T-helper 9 cell (primary cell): ENCODE measurements at regions not wholly inside any gene's neighbourhood (a gene's known extent, or its start where the extent isn't known, plus 50 kb on each side); places are given as distances from the start of the nearest gene placed in this dataset.

Experiments used
- DNase-seq: peaks from one replicate; pipeline ENCODE4 v3.0.0-alpha.2; 2020

DNA sequence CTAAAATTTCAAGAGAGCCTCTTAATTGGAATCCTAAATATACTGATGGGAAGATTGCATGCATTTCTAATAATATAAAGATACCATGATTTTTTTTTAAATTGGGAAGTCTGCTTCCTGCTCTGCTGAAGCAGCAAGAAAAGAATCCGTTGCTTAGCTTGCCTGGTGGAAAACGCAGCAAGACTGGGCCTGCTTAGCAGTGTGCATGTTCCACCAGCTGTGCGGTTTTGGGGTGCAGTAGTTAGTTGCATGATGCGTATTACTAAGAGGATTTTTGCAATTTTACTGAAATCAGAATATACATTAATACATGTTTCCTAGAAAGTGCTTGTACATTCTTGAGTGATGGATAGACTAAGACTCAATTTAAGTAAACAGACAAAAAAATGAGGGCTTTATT lies 319.9 kb downstream of the CMPK2 start:
- no peak for DNase-seq

DNA sequence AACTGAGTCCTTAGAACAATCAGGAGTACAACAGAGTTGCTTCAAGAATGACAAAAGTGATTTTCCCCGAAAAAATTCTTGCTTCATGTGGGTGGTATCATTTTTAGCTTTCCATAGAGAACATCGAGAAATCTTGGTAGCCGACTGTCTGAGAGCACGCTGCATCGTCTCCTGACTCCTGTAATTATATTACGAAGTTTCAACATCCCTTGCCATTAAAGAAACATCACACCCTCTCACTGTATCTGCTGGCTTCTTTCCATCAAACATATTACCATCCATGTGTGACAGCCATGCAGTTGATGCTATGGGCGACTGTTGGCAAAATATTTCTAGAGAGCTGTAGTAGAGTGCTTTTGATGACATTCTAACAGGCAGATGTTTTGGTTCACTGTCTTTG lies 311.2 kb downstream of the CMPK2 start:
- DNase-seq, result no peak

DNA sequence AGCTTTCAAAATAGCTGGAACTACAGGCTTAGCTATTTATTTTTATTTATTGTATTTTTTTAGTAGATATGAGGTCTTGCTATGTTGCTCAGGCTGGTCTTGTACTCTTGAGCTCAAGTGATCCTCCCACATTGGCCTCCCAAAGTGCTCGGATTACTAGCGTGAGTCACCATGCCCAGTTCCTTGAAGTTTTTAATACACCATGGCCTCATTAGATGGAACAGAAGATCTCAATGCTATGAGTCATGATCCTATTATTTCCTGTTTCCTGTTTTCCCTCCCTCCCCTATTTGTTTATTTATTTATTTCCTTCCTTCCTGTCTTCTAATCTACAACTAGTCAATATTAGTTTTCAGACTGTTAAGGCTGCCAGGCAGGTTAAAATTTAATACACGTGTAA lies 309.0 kb downstream of the CMPK2 start:
- no peak for DNase-seq

DNA sequence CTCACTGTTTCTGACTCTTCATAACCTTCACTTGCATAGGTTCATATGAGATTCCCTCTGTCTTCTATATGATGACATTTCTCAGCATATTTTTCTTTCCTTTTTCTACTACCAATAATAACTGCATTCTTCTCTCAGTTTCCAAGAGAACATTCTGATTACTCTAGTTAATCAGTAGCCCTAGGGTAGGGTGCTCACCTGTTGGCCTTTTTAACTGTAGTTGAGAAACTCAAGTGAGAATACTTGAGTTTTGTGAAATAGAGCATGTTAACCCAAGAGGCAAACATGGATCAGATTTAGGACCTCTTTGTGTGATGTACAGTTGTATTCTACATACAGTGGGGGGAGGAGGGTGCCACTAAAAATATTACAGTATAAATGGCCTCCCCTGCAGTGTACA lies 308.0 kb downstream of the CMPK2 start:
- DNase-seq, result no peak

DNA sequence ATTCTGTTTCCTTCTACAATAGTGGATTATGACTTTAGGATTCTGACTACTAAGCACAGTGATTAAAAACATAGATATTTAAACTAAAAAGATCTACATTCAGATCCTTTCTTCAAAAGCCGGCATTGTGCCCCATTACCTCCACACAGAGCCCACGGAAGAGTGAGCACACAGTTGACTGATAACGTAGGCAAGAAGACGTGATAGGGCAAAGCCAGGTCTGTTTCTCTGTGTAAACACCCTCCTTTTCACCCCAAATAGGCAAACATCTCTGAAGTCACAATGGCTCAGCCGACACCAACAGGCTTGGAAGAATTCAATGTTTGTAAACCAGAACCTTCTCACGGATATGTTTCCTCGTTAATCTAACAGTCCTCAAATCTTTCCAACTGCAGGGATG lies 302.9 kb downstream of the CMPK2 start:
- DNase-seq, result no peak

DNA sequence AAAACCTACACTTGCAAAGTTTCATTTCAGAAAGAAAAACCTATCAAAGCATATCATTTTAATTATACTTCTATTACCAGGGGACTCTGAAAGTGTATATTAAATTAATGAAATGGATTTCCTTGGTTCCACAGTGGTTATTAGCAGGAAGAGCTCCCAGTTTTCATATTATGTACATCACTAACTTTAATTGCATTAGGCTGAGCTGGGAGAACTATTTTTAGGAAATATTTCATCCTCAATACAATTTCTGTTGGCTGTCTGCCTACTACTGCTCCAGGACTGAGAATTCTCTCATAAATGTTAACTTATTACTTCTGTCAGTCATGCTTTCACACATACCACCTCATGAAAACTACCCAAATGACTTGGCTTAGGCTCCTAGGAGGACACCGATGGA lies 301.4 kb downstream of the CMPK2 start:
- DNase-seq, result no peak

DNA sequence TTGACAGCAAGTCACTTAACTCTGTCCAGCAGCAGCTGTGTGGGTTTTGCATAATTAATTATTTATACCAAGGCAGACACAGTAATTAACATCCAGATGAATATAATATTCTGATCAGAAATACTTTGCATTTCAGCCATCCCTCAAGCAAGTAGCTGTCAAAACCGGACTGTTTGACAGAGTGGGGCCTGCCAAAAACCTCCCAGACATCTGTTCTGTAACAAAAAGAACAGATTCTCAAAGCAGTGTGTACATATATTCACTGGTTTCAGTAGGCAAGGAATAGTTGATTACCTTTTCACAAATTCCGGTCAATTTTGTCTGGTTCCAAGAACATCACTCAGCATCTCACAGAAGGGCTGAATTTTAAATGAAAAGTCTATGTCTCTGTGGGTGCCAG lies 291.6 kb downstream of the CMPK2 start:
- no peak for DNase-seq

DNA sequence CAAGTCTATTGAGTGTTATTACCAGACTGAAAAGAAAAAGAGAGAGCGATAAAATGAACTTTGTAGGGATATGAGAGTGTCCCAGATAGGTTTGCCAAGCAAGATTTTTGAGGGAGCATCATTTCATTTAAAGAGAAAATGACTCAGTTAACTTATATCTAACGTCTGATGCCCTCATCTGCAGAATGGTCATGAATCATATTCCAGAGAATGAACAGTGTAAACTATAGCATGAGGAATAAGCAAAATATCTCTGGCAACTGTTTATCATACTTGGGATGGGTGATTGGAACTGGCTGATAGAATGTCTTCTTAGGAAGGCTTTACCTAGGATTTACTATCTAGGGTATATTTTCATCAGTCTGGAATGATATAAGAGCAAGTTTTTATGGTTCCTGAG lies 289.4 kb downstream of the CMPK2 start:
- no peak for DNase-seq

DNA sequence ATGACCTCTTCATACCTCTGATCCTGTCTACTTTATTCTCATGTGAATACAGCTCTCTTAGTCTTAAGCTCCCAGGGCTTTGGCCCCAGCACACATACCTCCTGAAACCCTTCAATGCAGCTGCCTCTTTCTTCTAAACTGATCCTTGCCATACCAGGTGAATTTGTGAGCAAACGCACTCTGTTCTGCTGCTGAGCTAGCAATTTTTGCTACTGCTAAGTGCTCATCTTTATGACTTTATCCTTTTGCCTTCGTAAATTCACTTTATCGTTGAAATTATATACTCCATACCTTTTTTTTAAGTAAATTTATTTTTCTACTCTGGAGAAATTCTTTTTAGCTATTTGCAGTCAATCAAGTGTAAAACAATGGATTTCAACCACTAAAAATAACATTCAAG lies 287.7 kb downstream of the CMPK2 start:
- DNase-seq, result no peak

DNA sequence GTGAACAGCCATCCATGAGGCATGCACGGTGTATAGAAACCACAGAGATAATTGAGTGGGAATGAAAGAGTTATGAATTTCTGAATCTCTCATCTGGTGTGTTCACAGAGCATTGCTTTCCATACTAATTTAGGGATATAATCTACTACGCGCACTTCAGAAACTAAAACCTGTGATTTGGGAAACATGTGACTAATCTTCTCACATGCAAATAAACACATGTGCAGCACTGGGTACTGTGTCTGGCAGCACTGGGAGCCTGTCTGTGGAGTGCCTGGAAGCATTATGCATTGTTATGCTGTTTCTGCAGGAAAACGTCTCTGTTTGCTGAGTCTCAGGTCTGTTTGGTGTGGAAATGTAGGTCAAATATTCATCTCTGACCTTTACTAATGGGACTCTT lies 287.3 kb downstream of the CMPK2 start:
- DNase-seq, result no peak

DNA sequence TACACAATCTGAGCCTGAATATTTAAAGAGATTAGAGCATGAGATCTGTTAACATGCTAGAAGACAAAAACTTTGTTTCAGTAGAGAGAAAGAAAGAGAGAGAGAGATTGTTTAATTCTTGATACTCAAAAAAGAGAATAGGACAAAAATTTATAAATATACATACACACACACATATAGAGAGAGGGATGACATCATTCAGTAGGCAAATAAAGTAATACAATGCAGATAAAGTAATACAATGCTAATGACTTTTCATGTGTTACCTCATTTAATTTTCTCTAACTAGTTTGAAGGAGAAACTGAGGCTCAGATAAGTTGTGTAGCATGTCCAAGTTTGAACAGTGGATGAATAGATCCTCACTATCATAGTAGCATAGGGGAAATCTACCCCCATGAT lies 286.4 kb downstream of the CMPK2 start:
- DNase-seq, result no peak

DNA sequence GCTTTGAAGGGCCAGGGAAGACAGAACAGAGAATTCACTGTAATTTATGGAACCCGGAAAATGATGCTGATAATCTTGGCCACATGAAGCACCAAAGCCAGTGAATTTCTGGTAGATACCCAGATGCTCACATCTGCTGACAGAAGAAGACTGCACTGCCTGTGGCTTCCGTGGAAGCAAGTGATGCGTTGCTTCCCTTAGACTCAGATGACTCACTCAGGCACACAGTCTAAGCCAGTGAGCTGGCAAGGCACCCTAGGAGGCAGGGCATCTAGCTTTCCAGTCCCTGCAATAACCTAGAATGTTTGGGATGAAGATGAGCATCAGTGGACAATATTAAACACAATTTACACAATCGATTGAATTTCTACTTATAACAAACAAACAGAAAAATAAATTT lies 284.7 kb downstream of the CMPK2 start:
- DNase-seq, result no peak

DNA sequence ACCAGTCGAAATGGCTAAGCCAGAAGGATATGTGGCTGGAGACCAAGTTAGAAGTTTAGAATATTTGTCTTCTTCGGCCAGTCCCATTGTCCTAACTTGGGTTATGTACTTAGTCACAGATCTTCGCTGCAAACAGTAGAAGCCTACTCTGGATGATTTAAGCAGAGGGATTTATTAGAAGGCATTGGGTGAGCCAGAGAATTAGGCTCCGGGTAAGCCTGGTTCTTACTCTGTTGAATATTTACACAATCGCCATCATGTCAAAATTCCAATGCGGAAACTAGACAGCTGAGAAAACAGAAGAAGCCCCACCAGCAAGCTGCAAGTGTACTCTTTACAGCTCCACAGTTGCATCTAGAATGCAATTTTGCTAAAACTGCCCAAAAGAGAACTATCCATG lies 276.6 kb downstream of the CMPK2 start:
- no peak for DNase-seq

DNA sequence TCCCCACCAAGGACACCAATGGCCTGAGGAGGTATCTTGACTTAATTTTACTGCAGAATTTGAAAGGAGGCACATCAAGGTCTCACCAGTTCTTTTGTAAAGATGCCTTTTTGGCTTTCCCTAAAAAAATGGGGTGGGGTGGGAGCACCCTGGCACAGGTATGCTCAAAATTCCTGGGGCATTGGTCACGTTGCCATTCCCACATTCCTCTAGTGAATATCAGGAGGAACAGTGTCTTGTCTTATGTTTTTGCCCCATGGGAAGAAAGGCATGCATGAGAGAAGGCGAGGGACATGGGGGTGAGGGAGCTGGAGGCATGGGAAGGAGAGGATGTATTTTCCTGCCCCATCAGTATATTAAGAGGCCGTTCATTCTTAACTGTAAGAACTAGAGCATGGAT lies 275.3 kb downstream of the CMPK2 start:
- no peak for DNase-seq

DNA sequence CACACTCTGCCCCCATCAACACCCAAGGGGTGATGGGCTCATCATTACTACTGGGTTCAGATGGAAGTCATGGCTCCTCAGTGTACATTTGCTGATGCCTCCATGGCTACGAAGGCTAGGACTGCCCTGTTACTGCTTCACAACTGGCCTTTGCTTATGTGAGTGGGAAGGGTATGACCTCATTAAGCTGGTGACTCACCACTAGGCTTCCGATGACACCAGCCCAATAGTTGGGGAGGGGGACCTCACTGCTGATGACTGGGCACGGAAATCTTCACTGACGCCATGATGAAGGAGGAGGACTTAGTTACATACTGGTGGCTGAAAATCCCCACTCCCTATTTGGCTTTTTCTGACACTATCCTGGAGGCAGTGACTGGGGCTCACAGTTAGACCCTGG lies 263.2 kb downstream of the CMPK2 start:
- no peak for DNase-seq

DNA sequence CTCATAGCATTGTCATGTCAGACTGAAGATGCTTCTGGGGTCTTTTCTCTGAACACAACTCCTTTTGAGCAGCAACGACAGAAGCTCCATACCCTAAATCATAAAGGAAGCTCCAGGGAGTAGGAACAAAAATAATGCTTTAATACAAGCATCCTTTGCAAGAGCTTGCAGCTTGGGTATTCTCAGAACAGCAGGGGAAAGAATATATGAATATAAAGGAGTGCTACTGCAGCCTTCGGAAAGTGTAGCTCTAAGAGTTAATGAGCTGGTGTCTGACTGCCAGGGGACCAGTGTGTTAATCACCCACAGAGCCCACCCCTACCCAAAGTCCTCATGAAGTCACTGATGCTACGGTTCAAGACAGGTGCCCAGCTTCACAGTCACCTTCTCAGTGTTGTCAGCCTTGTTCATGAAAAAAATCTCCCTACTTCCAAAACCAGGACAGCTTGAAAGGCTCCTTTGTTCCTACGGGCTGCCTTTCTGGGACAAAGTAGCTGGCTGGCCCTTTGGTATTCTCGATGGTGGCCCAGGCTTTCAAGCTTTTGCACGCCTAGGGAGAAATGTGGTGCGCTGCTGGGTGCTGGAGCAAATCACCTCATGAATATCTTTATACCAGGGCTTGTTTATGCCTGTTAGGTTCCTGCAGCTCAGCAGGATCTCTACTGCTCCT lies 259.7 kb downstream of the CMPK2 start:
- no peak for DNase-seq

DNA sequence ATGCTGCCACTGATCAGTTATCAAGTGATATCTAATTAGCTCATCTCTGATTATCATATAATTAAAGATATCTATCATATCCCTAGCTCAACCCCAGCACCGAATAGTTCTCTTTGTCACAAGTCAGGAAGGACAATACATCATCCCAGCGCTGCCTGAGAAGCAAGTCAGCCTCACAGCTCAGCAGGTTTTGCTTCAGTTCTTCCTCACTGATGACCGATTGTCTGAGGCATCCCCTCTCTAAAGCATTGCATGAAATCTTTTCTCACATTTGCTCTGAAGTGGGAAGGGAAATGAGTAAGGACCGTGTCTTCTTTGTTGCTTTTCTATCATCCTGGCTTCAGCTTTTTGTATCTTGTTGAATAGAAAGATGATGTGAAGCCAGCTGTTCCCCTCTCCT lies 247.9 kb downstream of the CMPK2 start:
- no peak for DNase-seq

DNA sequence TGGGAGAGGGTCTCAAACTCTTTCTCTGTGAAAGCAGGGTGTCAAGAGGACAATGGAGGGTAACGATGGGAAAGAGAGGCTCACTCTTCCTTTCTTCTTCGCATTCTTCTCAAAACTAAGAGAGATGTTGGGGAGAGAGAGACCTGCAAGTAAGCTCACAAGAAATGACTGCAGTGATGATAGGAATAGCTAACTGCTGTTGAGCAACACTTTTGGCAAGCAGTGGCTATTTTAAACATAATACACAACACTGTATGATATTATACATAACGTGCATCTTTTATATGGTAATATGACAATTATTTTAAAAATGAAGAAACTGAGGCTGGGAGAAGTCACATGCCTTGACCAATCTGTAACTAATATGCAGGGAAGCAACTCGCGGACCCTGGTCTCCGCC lies 247.5 kb downstream of the CMPK2 start:
- DNase-seq, result no peak

DNA sequence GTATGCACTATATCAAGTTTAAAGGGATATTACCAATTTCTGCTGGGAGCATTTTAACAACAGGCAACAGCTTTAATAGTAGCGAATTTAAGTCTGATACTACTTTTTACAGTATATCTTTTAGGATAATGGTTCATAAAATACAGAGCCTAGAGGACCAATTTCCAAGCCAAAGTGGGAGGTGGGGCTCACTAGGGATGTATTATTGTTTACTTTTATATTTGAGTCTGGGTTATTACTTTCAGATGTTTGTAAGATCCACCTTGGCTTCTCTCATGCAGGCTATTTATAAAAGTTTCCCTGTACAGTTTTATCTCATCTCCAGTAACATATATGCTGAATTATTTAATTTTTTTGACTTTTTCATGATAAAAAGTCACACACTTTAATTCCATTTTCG lies 242.0 kb downstream of the CMPK2 start:
- no peak for DNase-seq

DNA sequence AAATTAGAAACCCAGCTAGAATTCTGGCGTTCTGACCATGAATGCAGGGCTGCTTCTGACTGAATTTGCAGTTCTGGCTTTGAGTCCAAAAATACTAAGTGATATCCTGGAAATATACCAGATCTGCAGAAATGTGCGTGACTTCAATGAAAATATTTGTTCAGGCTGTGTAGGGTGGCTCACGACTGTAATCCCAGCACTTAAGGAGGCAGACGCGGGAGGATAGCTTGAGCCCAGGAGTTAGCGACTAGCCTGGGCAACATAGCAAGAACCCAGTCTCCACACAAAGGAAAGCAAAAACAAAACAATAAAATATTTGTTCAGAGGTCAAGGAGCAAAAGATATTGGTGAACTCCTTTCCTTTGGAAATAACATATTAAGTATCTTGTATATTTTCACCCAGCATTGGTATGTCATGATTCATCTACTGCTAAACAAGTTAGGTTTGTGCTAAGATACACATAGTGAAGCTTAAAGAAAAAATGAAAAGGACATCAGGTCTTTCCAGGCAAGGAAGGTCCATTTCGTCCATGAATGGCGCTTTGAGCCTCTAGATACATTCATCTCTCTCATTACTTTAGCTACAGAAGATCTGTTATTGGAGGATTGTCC lies 239.2 kb downstream of the CMPK2 start:
- DNase-seq, result no peak

DNA sequence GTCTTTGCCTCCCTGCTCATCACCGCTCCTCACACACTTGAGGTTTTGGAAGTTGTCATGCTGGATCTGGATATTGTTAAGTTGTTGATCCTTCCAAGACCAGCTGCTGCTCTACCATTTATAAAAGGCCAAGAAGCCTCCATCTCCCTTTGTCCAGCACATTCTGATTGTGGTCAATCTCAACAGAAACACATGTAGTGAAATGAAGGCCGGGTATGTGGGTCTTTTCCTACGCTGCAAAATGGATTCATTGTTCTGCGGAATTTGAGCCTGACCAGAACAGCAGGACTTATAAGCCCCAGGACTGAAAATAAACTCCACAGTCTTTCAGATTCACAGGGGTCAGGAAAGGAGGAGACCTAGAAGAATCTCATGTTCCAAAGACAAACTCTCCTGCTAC lies 238.4 kb downstream of the CMPK2 start:
- DNase-seq, result no peak

DNA sequence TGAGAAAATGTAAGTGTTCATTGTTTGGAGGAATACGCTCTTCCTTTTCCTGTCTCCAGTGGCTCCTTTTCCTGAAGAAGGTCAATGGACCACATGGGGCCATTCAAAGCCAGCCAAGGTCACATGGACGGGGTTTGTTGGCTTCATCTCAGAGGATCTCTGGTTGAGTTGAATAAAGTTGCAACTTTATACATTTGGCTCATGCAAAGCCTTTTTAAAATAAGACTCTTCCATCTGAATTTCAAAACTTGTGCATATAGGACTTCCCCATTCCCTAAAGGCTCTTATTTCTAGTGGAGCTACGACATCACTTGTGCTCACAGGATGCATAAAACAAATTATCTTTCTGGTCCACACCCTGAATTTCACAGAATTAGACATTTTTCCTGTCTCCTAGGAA lies 235.5 kb downstream of the CMPK2 start:
- DNase-seq, result no peak

DNA sequence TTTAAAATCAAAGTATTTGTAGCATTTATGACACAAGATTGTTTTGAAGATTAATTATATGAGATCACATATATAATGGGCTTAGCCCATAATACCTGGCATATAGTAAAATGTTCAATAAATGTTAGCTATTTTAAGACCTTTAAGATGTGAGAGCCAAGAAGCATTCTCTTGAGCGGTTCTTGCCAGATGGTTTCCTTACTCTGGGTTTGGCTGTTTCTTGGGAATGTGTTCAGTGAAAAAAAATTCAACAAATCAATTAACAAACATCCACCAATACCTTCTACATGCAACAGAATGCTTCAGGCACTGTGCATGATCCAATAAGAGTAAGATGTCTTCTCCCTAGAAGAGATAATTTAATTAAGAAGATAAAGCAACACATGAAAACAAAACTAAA lies 230.4 kb downstream of the CMPK2 start:
- DNase-seq, result no peak

DNA sequence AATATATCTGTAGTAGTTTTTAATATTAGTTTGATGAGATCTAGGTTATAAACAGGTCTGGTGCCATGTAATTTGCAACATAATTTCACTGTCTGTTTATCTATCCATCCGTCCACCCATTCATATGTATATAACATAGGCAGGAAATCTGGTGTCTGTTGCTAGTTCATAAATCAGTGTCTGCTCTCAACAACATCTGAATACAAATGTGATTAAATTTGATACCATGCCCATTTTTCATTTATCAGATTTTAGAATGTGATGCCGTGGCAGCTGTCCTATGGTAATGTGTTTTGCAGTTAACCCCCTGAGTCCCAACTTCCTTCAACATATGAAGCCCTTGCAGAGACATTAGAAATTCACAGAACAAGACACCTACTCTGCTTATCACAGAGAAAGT lies 228.4 kb downstream of the CMPK2 start:
- no peak for DNase-seq

DNA sequence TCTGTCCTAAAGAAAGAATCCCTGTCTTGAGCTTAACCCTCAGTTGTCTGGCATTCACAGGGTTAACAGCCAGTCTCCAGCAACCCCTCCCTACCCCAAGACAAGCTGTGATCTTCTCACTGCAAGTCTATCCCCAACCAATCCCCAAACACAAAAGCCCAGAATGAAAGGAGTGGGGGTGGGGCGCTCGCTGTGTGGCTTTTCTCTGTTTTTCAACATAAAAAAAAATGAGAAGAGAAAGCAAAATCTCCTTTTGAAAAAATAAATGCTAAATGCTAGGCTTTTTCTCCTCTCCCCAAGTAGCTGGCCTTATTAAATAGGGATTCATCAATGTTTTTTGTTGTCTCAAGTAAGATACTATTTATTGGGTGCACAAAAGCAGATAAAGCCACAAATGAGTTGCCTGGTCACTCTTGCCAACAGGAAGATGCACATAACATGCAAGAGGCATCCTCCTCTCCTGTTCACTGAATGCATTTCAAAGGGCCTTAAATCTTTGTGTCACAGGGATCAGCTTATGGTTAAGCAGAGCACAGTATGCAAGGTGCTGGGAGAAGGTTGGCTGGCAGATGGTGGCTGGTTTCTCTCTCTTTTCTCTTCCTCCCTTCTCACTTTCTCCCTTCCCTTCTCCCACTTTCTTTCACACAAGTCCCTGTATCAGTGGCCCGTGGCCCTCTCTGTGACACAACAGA lies 225.6 kb downstream of the CMPK2 start:
- DNase-seq, result no peak
